PC-3 (cell line): ENCODE measurements at regions not wholly inside any gene's neighbourhood (a gene's known extent, or its start where the extent isn't known, plus 50 kb on each side); places are given as distances from the start of the nearest gene placed in this dataset.

ENCODE experiments used
- EZH2 ChIP-seq: fragments of 300-600 bp; sonication (generic); IDR thresholded peaks from one replicate; pipeline ENCODE4 v1.6.1; 2017; ENCODE audit warnings: antibody characterized with exemption, mild to moderate bottlenecking, low read length; ENCODE audit not compliant: unreplicated experiment
- TF ChIP-seq, protein P1 (sequence below): fragments of 300-600 bp; sonication (generic); conservative IDR thresholded peaks from 2 replicates; pipeline ENCODE4 v1.5.1; 2017; ENCODE audit warnings: antibody characterized with exemption, low read depth, mild to moderate bottlenecking, low read length

DNA sequence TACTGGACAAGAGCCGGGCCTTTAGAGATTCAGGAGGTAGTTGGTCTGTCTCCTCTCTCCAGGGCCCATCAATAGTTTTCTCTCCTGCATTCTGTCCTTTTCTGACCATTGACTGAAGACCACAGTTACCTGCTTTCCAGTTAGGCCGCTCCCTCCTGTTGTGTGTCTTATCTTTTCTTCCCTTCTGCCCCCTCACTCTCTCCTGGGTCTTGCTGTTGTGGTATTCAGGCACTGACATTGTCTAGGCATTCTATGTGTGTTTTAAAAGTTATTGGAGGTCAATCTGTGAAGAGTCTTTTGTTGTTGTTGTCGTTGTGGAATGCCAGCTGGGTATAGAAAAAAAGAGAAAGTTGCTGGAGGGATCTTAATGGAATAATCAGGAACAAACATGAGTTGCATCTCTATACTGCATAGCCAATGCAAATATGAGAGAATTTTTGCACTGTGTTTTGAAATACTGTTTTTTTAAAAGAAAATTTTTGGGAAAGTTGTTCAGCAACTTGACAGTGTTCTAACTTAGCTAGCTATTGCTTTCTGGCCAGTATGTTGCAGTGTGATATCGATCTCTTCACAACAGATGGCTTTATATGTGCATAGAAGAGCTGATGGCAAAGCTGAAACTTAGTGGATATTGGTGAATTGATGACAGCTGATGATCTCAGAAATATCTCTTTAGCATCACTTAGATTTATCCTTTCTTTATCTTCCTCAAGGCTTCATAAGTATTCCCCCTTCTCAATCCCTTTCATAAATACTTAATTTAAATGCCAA lies 240.7 kb downstream of the C4orf33 start:
- TF ChIP-seq, protein P1, sequence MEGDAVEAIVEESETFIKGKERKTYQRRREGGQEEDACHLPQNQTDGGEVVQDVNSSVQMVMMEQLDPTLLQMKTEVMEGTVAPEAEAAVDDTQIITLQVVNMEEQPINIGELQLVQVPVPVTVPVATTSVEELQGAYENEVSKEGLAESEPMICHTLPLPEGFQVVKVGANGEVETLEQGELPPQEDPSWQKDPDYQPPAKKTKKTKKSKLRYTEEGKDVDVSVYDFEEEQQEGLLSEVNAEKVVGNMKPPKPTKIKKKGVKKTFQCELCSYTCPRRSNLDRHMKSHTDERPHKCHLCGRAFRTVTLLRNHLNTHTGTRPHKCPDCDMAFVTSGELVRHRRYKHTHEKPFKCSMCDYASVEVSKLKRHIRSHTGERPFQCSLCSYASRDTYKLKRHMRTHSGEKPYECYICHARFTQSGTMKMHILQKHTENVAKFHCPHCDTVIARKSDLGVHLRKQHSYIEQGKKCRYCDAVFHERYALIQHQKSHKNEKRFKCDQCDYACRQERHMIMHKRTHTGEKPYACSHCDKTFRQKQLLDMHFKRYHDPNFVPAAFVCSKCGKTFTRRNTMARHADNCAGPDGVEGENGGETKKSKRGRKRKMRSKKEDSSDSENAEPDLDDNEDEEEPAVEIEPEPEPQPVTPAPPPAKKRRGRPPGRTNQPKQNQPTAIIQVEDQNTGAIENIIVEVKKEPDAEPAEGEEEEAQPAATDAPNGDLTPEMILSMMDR, result no peak
- TF ChIP-seq EZH2, result no peak
